NCI-H187 (cell line): ENCODE measurements at regions not wholly inside any gene's neighbourhood (a gene's known extent, or its start where the extent isn't known, plus 50 kb on each side); places are given as distances from the start of the nearest gene placed in this dataset.

Source experiments
- DNase-seq, 2 experiments: peaks; one replicate each; lab custom pipeline; 2025; lab: John Stamatoyannopoulos, UW

- no peak for DNase-seq
Measured at GRCh38 chr1:59058665-59059439, 238.0 kb upstream of the FGGY start.

GRCh38 chr1:59061876-59062275 is 235.0 kb upstream of the FGGY start:
- no peak for DNase-seq

GRCh38 chr1:59062743-59063142 is 234.2 kb upstream of the FGGY start:
- no peak for DNase-seq

- DNase-seq: no peak
Measured at GRCh38 chr1:59063501-59063900, 233.4 kb upstream of the FGGY start.

GRCh38 chr1:59064592-59064991 is 232.3 kb upstream of the FGGY start:
- DNase-seq: no peak

- no peak for DNase-seq
Measured at GRCh38 chr1:59066236-59066635, 230.7 kb upstream of the FGGY start.

GRCh38 chr1:59070610-59071009 is 226.3 kb upstream of the FGGY start:
- DNase-seq: no peak

- no peak for DNase-seq
Measured at GRCh38 chr1:59071289-59071688, 225.6 kb upstream of the FGGY start.

GRCh38 chr1:59071876-59072582 is 224.9 kb upstream of the FGGY start:
- DNase-seq: no peak

- DNase-seq: no peak
Measured at GRCh38 chr1:59072583-59072947, 224.3 kb upstream of the FGGY start.

GRCh38 chr1:59074598-59074997 is 222.3 kb upstream of the FGGY start:
- DNase-seq: no peak

GRCh38 chr1:59075021-59075420 is 221.9 kb upstream of the FGGY start:
- DNase-seq: no peak

GRCh38 chr1:59076612-59077011 is 220.3 kb upstream of the FGGY start:
- no peak for DNase-seq

GRCh38 chr1:59077466-59078069 is 219.3 kb upstream of the FGGY start:
- no peak for DNase-seq

GRCh38 chr1:59078070-59078800 is 218.7 kb upstream of the FGGY start:
- DNase-seq: peak; percentile 80 to 83

GRCh38 chr1:59078866-59079265 is 218.0 kb upstream of the FGGY start:
- no peak for DNase-seq

GRCh38 chr1:59079434-59080140 is 217.3 kb upstream of the FGGY start:
- no peak for DNase-seq

- no peak for DNase-seq
Measured at GRCh38 chr1:59081181-59081580, 215.7 kb upstream of the FGGY start.

- no peak for DNase-seq
Measured at GRCh38 chr1:59081795-59082194, 215.1 kb upstream of the FGGY start.

GRCh38 chr1:59083946-59084865 is 212.7 kb upstream of the FGGY start:
- DNase-seq: no peak

- DNase-seq: no peak
Measured at GRCh38 chr1:59085101-59085500, 211.8 kb upstream of the FGGY start.
